C4-2B (cell line): ENCODE measurements at regions not wholly inside any gene's neighbourhood (a gene's known extent, or its start where the extent isn't known, plus 50 kb on each side); places are given as distances from the start of the nearest gene placed in this dataset.
"Not testable (repeated sequence)": the region's sequence is repeated elsewhere in the genome, so short reads cannot be mapped to it uniquely, and the experiment has no call there.

ENCODE experiments used
- CTCF ChIP-seq: fragments of 450-650 bp; conservative IDR thresholded peaks from 2 replicates; pipeline ENCODE4 v1.5.1; 2017; ENCODE audit warnings: mild to moderate bottlenecking
- ZFX ChIP-seq: fragments of 450-650 bp; IDR thresholded peaks from 2 replicates; pipeline ENCODE4 v1.6.1; 2017

GRCh38 chr6:57813271-57814075 lies 496.0 kb downstream of the PRIM2 start:
- not testable (repeated sequence) for TF ChIP-seq CTCF, ZFX
